H1 (cell line): ENCODE measurements at regions not wholly inside any gene's neighbourhood (a gene's known extent, or its start where the extent isn't known, plus 50 kb on each side); places are given as distances from the start of the nearest gene placed in this dataset.

Source experiments
- ASH2L ChIP-seq: fragments of 200-600, 300-600 bp; sonication (generic); IDR thresholded peaks from one replicate; pipeline ENCODE4 v1.7.1; 2017; ENCODE audit warnings: low read length
- GABPA ChIP-seq: IDR thresholded peaks from 2 replicates; pipeline ENCODE4 v1.6.1; 2011; ENCODE audit warnings: mild to moderate bottlenecking, low read length, moderate library complexity, borderline replicate concordance; ENCODE audit not compliant: insufficient read depth
- KDM4A ChIP-seq: IDR thresholded peaks from one replicate; pipeline ENCODE4 v1.7.1; 2012; ENCODE audit warnings: low read depth, mild to moderate bottlenecking, moderate library complexity, low read length, inconsistent platforms; ENCODE audit not compliant: severe bottlenecking
- SP4 ChIP-seq: IDR thresholded peaks from 2 replicates; pipeline ENCODE4 v1.6.1; 2012; ENCODE audit warnings: low read length, inconsistent platforms
- SRF ChIP-seq: IDR thresholded peaks from 2 replicates; pipeline ENCODE4 v1.6.1; 2011; ENCODE audit warnings: mild to moderate bottlenecking, low read depth, low read length, moderate library complexity
- YY1 ChIP-seq: IDR thresholded peaks from 2 replicates; pipeline ENCODE4 v1.6.1; 2011; ENCODE audit warnings: low read depth, mild to moderate bottlenecking, low read length
- ZNF274 ChIP-seq: IDR thresholded peaks from 2 replicates; pipeline ENCODE4 v1.7.0; 2012; ENCODE audit warnings: low read length, borderline replicate concordance; ENCODE audit errors: extremely low read depth

DNA sequence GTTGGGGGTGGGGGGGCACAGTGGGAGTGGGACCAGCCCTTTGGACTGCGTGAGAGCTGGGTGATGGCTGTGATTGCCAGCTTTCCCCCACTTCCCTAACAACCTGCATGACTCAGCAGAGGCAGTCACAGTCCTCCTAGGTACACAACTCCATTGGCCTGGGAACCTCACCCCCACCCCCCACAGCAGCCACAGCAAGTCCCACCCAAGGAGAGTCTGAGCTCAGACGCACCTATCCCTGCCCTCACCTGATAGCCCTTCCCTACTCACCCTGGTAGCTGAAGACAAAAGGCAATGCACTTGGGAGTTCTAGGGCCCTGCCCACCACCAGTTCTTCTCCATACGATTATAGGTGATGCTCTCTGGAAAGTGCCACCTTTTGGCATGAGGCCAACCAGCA is 188.9 kb downstream of the ZNF648 start (continued):
- TF ChIP-seq SRF (no peak), SP4 (no peak), ASH2L (no peak), KDM4A (no peak), YY1 (no peak), ZNF274 (no peak), GABPA (no peak)
